Activated naive CD4-positive, alpha-beta T cell (primary cell): ENCODE measurements at regions not wholly inside any gene's neighbourhood (a gene's known extent, or its start where the extent isn't known, plus 50 kb on each side); places are given as distances from the start of the nearest gene placed in this dataset.

Experiments used
- DNase-seq, 4 experiments: peaks; one replicate each; lab custom pipeline; 2025; lab: John Stamatoyannopoulos, UW

DNA sequence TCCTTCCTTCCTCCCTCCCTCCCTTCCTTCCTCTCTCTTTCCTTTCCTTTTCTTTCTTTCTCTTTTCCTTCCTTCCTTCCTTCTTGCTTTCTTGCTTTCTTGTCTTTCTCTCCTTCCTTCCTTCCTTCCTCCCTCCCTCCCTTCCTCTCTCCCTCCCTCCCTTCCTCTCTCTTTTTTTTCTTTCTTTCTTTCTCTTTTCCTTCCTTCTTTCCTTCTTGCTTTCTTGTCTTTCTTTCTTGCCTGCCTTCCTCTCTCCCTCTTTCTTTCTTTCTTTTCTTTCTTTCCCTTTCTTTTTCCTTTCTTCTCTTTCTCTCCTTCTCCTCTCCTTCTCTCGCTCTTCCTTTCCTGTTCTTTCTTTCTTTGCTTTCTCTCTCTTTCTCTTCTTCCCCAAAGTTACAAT is 728.4 kb upstream of the ADAMTS5 start:
- DNase-seq: no peak

DNA sequence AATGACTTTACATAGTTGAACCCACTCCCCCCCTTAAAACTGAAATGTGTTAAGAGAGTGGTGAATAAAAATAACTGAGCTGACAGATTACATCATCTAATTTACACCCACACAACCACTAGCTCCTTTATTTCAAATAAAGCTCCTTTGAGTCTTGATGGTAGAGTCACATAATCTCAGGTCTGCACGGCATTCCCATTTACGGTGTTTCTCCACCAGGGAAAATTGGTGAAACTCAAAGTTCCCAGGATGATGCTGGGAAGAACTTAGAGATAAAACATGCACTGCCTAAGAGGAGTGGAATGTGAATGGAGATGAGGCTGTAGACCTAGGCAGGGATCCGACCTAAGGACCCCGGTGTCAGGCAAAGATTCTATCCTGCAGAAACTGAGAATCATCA is 727.8 kb upstream of the ADAMTS5 start:
- no peak for DNase-seq

DNA sequence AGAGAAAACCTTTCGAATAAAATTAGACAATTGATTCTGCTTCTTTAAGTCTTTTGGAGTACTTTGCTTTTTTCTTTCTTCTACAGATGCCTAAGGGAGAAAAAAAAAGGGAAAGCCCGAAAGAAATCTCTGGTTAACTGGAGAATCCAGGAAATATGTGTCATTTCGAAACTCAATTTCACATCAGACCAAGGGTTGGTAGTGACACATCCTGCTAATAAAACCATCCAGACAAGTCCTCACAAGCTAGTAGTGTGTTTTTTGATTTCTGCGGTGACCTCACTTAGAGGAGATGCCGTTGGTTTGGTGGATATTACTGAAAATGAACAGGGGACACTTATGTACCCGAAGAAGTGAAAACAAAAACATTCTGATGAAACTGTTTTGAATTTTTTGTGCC is 726.5 kb upstream of the ADAMTS5 start:
- DNase-seq: no peak

DNA sequence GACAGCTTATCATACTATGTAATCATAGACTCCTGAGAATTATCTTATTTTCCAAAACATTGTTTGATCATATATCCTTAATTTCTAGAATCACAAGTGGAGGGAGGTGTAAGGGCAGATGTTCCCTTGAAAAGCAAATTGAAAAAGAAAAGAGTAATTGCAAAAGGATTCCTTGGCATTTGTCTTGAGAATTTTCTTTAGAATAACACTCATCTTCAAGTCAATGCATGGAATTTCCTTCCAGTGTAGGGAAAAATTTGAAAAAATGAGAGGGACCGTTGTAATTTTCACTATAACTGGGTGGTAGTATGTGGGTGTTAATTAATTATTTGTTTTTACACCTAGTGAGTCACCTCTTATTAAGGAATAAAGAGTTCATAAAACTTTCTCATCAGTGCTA is 724.6 kb upstream of the ADAMTS5 start:
- DNase-seq: no peak

DNA sequence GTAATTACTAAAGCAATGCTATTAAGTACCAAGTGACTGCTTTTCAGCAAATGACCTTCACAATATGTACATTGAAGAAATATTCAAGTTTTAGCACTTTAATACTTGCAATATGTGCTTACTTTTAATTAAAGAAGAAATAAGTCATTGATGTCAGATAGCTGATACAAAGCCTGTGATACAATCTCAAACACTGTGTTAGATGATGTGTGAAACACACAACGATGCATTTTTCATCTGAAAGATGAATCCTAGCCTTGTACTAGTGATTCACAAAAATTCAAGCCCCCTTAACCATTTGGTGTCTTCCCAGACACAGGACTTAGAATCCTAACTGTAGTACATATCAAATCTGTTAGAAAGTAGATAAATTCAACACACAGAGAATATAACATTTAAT is 724.1 kb upstream of the ADAMTS5 start:
- no peak for DNase-seq

DNA sequence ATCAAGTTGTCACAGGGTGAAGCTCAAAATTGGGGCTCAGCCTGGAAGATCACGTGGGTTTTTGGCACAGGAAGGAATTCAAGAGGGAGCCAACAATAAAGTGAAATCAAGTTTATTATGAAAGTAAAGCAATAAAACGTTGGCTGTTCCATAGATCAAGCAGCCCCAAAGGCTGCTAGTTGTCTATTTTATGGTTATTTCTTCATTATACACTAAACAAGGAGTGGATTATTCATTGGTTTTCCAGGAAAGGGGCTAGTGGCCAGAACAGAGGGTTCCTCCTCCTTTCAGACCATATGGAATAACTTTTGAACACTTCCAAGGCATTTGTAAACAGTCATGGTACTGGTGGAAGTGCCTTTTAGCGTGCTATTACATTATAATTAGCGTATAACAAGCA is 723.5 kb upstream of the ADAMTS5 start:
- DNase-seq: no peak

DNA sequence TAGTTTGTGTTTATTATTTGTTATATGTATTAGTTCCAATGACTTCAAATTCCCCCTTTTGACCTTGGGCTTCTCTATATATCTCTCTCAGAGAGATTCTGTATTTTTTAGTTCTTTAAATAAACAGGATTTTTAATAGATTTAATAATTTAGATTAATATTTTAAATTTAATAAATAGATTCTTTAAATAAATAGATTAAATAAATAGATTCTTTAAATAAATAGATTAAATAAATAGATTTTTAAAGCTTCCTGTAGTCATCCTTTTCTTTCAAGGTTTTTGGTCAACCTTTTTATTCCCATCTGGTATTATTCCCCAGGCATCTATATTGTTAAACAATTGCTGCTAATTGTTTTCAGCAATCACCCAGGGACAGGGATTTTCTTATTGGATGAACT is 721.9 kb upstream of the ADAMTS5 start:
- no peak for DNase-seq

DNA sequence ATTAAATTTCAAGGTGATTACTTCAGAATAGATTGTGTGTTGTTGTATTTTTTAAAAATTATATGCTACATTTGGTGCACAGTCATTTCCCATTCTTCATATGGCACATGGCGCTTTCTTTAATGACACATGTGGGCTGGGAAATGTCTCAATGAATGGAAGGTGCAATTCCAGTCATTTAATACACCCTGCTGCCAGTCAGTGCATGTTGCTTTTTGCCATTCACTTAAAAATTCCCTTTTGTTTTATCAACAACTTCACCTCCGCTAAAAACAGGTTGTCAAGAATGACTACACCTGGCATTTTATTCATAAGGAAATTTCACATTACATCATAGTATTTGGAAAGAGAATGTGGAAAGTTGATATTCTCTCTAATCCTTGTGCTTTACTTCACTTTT is 716.4 kb upstream of the ADAMTS5 start:
- DNase-seq: no peak

DNA sequence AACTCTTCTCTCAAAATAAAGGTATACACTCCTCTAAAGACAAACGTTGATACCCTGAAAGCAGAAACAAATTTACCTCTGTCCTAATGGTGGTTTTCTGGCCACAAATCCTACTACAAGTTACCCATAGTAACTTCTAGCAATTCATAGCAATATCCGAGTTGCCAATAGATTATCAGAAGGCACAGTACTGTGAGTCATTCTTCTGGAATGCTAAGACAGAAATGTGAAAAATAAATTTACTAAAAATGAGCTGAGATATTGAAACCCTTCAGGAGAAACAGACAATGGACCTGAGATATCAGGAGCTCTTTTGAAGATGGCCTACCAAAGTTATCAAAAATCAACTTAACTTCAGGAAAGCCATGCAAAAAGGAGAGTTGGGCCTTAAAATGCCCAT is 715.0 kb upstream of the ADAMTS5 start:
- no peak for DNase-seq

DNA sequence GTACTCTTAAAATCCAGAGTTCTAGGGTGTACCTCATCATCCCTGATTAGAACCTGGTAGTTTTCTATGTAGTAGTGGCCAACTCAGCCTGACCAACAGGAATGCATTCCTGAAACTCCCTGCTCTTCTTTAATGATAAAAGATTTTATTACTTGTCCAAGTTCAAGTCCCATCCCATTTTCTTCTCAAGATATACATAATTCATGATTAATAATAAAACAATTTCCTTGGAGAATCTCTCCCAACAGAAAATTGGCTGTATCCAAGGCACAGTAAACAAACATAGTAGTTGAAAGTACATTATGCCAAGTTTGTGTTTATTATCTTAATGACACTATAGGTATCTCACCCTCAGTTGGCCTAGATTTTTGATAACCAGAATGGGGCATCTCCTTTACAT is 714.1 kb upstream of the ADAMTS5 start:
- DNase-seq: no peak

DNA sequence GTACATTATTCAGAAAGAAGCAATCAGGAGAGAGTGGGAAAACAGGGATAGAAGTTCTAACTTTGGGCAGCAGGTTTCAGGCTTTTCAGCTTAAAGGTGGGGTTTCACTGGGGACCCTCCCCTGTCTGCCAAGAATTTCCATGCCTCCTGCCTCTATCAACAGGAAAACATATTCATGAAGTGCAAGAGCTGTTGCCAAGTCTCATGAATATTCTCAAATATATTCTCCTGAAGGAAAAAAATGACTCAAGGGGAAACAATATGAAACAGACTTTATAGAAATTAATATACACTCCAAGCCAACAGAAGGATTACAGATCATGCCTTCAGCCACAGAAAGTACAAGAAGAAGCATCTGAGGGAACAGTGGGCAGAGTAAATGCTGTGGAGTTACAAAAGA is 713.3 kb upstream of the ADAMTS5 start:
- DNase-seq: no peak

DNA sequence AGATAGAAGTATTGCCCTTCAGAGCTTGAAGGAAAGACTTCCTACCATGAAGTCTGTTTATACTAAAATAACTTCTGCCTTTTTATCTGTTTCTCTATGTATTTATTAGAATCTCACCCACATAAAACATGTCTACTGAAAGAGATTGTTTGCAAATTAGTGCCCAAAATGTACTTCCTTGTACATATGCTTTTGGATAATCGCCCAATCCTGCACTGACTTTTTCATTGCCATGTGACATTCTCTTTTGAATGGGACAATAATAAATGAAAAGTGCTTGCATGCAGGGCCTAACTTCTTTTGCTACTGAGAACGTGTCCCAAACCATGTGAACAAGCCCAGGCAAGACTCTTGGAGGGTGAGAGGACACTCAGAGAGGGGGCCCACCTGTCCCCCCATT is 711.6 kb upstream of the ADAMTS5 start:
- no peak for DNase-seq

DNA sequence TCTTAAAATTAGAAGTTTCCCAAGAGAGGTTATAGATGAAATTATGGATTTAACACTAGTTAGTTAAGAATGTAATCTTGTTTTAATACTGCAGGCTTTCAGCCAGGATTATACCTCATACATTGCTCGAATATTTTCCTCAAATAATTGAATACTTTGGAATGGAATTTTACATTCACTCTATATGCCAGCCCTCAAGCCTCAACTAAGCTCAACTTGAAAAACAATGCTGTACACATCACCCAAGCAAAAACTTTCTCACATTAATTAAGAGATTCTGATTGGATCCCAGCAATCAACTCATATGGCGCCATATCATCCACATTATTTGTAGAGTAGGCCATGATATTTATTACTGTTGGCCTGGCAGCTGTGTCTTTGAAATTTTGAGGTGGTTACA is 710.7 kb upstream of the ADAMTS5 start:
- DNase-seq: no peak

DNA sequence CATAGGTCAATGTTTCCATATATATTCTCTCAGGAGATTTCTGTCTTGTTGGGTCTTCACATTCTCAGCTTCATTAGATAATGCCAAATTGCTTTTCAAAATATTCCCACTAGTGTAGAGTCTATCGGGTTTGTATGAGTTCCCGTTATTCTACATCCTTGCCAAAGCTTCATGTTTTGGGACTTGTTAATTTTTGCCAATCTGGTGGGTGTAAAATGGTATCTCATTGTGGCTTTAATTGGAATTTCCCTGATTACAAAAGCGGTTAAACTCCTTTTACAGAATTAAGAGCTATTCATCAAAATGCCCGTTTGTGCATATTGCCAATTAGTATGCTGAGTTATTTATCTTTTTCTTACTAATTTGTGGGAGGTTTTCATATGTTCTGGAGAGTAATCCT is 708.4 kb upstream of the ADAMTS5 start:
- no peak for DNase-seq

DNA sequence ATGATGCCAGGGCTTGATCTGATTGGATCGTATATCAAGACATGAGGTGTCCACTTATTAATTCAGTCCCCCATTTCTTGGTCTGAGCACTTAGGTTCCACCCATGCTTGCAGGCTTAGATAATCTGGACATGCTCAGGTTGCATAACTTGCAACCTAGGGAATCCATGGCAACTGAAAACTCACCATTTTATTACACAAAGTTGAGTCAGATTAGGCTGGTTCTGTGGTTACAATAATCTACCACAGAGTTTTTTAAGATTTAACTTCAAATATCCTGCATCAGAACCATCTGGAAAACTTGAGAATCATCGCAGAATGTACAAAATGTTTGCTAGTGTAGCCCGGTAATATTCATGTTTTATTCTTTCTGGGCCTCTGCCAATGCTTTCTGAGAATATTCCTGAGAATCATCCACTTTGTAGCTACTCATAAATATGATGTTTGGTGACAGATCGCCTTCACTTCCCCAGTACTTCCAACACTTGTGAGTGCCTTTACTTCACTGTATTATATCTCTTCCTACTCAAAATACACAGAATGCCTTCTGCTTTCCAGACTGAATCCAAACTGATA is 707.2 kb upstream of the ADAMTS5 start:
- DNase-seq: no peak

DNA sequence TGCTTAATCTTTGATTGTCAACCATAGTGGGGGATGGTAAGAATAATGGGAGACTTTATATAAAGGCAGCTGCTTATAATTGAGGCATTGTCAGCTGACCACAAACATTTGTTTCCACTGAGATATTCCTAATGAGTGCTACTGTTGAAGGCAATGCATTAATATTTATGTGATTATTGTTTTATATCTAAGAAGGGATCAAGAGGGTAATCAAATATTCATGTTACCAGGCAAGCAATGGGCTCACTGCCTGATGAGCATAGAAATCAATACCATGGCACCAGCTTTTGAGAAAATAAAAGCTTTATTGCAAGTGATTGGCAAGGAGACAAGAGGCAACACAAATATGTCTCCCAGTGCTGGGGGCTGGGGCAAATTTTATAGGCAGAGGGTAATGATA is 706.7 kb upstream of the ADAMTS5 start:
- DNase-seq: no peak

DNA sequence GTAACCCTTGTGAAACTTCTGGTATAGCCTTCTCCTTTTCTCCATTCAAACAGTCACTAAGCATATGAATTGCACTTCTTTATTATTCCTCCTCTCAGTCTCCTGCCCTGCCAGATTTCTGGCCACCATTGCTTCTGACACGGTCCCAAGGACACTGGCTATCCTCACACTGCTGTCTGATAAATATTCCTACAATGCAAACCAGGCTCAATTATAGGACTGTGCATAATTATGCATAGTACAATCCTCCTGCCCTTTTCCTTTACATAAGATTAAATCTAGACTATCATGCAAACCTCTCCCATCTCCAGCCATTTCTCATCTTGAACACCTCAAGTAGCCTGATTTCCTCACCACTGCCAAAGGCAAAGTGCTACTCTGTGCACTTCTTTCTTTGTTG is 704.3 kb upstream of the ADAMTS5 start:
- DNase-seq: no peak

DNA sequence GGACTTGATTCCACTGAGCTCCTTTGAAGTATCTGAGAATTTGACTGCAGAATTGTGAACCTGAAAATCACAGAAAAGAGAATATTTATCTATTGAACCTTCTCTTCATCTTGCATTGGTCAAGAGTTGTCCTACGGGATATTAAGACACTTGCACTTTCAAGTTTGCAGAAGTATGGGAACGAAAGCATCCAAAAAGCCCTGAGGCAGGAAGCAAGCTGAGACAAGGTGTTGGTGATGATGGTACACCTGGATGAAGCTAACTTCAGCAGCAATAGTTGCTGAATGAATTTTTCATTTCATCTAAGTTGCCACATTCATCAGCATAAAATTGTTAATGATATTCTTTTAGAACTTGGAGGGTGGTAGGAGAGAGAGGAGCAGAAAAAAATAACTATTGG is 686.6 kb upstream of the ADAMTS5 start:
- DNase-seq: no peak

DNA sequence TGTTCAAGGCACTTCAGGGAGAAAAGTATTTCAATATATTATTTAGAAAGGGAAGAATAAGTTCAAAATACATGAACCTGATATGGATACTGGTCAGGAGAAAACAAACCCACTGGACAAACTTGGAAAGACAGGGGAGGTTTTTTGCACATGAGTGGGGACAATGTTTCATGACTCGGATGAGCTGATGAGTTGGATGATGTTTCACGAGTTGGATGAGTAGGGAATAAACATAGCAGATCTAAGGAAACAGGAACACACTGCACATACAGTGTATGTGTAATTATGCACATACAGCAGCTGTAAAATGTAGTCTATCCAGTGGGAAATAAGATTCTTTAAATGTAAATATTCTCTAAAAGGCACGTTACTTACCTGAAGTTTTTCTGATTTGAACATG is 682.9 kb upstream of the ADAMTS5 start:
- no peak for DNase-seq

DNA sequence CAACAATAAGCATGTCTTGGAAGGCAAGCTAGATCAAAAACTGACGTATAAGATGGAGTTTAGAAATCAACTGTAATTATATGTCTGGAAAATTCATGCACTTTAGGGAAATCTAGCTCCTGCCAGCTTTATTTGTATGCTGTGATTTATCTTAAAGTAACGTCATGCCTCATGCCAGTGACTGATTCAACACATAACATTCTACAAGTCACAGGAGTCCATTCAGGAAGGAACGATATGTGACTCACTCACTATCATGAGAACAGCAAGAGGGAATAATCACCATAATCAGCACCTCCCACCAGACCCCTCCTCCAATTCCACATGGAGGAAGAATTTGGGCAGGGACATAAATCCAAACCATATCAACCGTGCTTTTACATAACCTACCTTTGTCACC is 682.4 kb upstream of the ADAMTS5 start:
- no peak for DNase-seq

DNA sequence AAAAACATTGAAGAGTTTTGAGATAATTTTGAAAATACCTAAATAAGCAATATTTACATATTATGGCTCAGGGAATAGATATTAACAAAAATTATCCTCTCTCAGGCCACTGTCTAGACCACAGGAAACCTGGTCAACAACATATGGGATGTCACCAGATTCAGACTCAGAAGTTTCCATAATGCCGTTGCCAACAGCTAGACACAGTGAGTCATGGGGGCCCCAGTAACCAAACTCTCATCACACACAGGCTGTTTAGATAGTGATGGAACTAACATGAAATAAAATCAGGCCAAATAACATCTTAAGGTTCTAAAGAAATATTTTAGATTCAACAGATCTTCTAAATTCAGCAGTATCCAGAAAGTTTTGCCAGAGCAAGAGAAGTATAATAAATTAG is 681.7 kb upstream of the ADAMTS5 start:
- no peak for DNase-seq

DNA sequence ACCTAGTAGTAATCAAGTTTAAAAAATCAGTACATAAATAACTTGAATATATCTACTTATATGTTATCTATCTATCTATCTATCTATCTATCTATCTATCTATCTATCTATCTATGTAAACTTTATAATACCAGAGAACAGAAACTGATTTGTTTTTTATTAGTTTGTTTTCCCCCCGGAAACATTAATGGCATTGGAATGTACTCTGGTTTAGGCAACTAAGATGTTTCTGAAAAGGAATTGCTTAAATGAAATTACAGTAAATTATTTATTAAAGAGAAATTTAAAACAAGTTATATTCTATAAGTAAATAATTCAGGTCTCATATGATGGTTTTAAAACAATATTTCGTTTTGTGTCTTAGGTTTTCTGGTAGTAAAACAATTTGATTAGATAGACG is 681.0 kb upstream of the ADAMTS5 start:
- DNase-seq: no peak

DNA sequence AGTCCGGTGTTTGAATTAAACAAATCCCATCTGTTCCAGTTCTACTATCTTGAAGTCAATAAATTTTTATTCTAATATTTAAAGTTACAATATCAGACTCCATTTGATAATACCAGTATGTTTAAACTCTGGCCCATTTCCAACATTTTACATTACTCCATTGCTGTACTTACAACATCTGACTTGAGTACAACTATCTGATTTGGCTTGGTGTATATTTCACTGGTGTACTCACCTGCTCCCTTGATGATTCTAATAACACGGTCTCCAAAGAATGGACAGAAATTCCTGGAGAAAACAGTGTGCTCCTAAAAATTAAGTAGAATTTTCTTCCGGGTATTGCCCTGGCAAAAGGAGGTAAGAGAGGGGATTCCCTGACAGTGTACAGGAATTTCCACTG is 680.5 kb upstream of the ADAMTS5 start:
- DNase-seq: no peak

DNA sequence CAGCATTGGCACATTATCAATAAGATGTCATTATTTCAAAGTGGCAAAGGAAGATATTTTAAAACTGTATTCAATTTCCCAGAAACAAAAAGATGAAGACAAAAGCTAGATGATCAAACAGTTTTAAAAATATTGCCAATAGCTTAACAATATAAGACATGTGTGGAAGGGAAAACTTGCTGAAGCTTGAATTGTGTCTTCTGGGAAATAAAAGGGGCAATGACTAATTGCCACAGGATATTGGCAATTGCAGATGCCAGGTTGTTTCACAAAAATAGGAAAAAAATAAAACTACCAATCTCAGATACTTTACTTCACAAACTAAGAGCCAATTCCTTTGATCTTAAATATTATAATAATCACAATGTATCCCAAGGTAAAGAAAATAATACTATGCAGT is 679.8 kb upstream of the ADAMTS5 start:
- no peak for DNase-seq

DNA sequence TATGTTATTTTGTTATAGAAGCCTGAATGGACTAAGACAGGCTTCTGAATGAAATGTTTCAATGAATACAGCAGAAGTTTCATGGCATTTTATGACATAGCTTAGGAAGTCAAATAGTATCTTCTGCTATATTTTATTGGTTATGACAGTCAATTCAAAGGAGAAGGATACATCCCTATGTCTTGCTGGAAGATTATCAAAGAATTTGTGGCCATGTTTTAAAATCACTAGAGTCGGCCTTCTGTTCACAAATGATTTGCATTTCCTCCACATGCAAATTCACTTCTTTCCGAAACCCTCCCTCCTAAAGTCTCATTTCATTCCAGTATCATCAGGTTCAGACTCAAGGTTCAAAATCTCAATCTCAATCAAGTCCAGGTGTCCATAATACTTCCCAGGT is 679.2 kb upstream of the ADAMTS5 start:
- DNase-seq: no peak
